SH-SY5Y (cell line): ENCODE measurements at regions not wholly inside any gene's neighbourhood (a gene's known extent, or its start where the extent isn't known, plus 50 kb on each side); places are given as distances from the start of the nearest gene placed in this dataset.

ENCODE experiments used
- GATA2 ChIP-seq: IDR thresholded peaks from 2 replicates; pipeline ENCODE4 v1.6.1; 2011; ENCODE audit warnings: mild to moderate bottlenecking, low read depth, low read length
- GATA3 ChIP-seq: IDR thresholded peaks from 2 replicates; pipeline ENCODE4 v1.6.1; 2011; ENCODE audit warnings: low read depth, mild to moderate bottlenecking, low read length, moderate library complexity

DNA sequence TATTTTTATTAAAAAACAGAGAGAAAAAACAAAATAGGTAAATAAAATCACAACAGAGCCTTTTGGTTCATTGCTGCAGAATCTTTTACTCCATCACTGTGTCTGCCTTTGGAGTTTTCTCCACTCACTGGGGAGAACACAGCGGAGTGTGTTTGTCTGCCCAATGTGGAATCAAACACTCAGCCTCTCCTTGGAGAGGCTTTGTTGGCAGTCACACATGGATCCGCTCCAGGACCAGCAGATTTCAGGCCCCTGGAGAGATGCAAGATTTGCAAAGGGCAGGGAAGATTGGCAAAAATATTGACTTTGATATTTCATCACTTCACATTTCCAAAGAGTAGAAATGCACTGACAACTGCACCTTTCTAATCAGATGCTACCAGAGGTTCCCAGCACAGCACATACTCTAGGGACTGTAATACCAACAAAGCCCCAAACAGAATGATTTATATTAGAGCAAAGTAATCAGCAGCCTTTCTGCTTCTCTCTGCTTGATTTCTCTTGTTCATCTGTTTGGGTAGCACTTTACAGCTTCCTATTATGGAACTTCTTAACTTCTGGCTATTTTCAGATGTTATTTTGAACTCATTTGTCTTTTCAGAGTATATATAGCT lies 1898.8 kb upstream of the PIK3C3 start:
- TF ChIP-seq GATA3 (no peak), GATA2 (no peak)
